ENCODE measurements at regions not wholly inside any gene's neighbourhood (a gene's known extent, or its start where the extent isn't known, plus 50 kb on each side); places are given as distances from the start of the nearest gene placed in this dataset.
"Not testable (repeated sequence)": the region's sequence is repeated elsewhere in the genome, so short reads cannot be mapped to it uniquely, and the experiment has no call there.

- DNase-seq (ENCODE audit: low spot score in 2 of 2); in situ Hi-C loops (cut with MboI; ENCODE audit: low sequenced_read_pairs): not testable (repeated sequence)
Observed at GRCh38 chr7:32747443-32748148, 144.0 kb downstream of the KBTBD2 start.

GRCh38 chr7:32741853-32742476 is 149.6 kb downstream of the KBTBD2 start:
- H3K4me1 ChIP-seq; H3K36me3 ChIP-seq (replicated peaks); H3K27me3 ChIP-seq (ENCODE audit: low read depth); H3K4me3 ChIP-seq; DNase-seq (ENCODE audit: low spot score in 2 of 2); in situ Hi-C loops (cut with MboI; ENCODE audit: low sequenced_read_pairs); H3K9me3 ChIP-seq: not testable (repeated sequence)

More at GRCh38 chr7:32747443-32748148, 144.0 kb downstream of the KBTBD2 start:
- H3K4me1 ChIP-seq; H3K9me3 ChIP-seq; H3K27me3 ChIP-seq (ENCODE audit: low read depth); H3K36me3 ChIP-seq (replicated peaks); H3K4me3 ChIP-seq: not testable (repeated sequence)

DNA sequence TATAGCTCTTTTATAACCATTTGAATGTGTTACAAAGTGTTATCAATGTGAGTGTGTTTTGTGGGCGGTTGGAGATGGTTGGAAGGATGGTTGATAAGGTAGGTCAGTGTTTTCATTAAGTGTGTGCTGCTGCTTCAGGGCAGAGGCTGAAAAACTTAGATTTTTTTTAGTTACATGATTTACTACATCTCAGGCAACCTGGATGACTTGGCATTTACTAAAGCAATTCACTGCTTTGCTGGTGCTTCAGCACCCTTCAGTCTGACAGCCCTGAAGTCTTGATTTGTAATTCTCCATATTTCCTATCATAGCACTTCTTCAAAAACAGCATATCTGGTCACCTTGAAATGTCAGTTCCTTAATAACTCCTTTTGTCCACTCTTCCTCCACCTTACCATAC is 151.8 kb downstream of the KBTBD2 start:
- DNase-seq (ENCODE audit: low spot score in 2 of 2); H3K27me3 ChIP-seq (ENCODE audit: low read depth); H3K4me3 ChIP-seq; H3K36me3 ChIP-seq (replicated peaks); H3K9me3 ChIP-seq; H3K4me1 ChIP-seq; in situ Hi-C loops (cut with MboI; ENCODE audit: low sequenced_read_pairs): not testable (repeated sequence)

GRCh38 chr7:32738390-32738789 is 153.2 kb downstream of the KBTBD2 start:
- H3K4me3 ChIP-seq; H3K4me1 ChIP-seq; H3K9me3 ChIP-seq; H3K27me3 ChIP-seq (ENCODE audit: low read depth); H3K36me3 ChIP-seq (replicated peaks); in situ Hi-C loops (cut with MboI; ENCODE audit: low sequenced_read_pairs); DNase-seq (ENCODE audit: low spot score in 2 of 2): not testable (repeated sequence)

DNA sequence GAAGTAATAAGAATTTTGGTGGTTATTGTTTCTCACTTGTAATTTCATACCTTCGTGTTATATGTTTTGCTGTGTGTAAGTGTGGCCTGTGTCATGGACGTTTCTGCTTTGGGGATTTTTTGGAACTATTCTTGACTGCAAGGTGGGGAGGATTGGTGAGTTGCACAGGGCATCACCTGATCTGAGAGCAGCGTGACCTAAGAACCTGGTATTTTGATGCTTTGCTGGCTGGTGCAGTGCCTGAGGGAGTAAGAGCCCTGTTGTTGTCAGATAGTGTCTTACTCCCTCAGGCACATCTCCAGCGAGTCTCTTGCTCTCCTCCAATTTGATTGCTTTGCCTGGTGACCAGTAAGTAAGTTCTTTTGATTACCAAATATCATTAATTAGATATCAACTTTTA is 158.8 kb downstream of the KBTBD2 start:
- H3K4me1 ChIP-seq; in situ Hi-C loops (cut with MboI; ENCODE audit: low sequenced_read_pairs); H3K4me3 ChIP-seq; H3K36me3 ChIP-seq (replicated peaks); DNase-seq (ENCODE audit: low spot score in 2 of 2); H3K27me3 ChIP-seq (ENCODE audit: low read depth); H3K9me3 ChIP-seq: not testable (repeated sequence)

GRCh38 chr7:32729335-32729675 is 162.3 kb downstream of the KBTBD2 start:
- in situ Hi-C loops (cut with MboI; ENCODE audit: low sequenced_read_pairs); H3K9me3 ChIP-seq; H3K4me1 ChIP-seq; DNase-seq (ENCODE audit: low spot score in 2 of 2); H3K27me3 ChIP-seq (ENCODE audit: low read depth); H3K36me3 ChIP-seq (replicated peaks): not testable (repeated sequence)
- H3K4me3 ChIP-seq = peak overlapping the region; percentile 50

GRCh38 chr7:32728412-32729334 is 162.9 kb downstream of the KBTBD2 start:
- H3K27me3 ChIP-seq (ENCODE audit: low read depth); H3K4me1 ChIP-seq; H3K36me3 ChIP-seq (replicated peaks); in situ Hi-C loops (cut with MboI; ENCODE audit: low sequenced_read_pairs); H3K9me3 ChIP-seq: not testable (repeated sequence)
- peak overlapping the region; percentile 50 for H3K4me3 ChIP-seq
- DNase-seq (ENCODE audit: low spot score in 2 of 2) = peak; percentile 51 to 80

DNA sequence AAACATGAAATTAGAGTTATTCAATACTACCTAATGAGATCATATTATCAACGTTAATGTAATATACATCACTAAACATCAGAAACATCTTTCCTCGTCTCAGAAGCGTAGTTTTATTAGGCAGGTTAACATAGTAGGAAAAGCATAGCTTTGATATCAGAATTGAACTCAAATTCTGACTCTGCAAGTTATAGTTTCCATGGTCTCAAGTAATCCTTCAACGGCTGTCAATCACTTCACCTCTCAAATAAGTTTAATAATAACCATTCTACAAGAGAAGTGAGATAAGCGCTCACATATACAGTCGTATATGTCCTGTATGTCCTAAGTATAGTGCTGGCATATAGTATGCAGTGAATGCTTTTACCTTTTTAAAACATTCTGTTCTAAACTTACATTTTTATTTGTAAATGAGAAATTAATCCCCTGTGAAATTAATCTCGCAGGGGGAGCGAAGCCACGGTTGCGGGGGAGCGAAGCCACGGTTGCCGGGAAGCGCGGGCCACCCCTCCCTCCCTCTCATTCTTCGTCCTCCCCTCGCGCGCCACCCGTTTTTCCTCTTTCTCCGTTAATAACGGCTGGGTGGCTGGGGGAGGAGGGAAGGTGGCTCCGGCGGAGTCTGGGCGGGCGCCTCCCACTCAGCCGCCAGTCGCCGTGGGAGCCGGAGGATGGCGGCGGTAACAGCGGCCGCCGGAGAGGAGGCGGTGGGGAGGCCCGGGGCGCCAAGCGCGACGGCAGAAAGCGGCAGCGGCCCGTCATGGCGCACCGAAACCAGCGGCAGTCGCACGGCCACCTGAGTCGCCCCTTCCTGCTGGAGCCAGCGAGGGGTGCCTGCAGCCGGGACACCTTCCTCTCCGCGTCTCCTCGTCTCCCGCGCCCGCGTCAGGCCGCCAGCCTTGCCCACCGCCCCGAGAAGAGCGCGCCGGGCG is 163.8 kb downstream of the KBTBD2 start:
- H3K36me3 ChIP-seq (replicated peaks); H3K27me3 ChIP-seq (ENCODE audit: low read depth); H3K4me1 ChIP-seq; H3K9me3 ChIP-seq; in situ Hi-C loops (cut with MboI; ENCODE audit: low sequenced_read_pairs): not testable (repeated sequence)
- H3K4me3 ChIP-seq = peak overlapping the region; percentile 50
- DNase-seq (ENCODE audit: low spot score in 2 of 2) = peak; percentile 8 to 55

DNA sequence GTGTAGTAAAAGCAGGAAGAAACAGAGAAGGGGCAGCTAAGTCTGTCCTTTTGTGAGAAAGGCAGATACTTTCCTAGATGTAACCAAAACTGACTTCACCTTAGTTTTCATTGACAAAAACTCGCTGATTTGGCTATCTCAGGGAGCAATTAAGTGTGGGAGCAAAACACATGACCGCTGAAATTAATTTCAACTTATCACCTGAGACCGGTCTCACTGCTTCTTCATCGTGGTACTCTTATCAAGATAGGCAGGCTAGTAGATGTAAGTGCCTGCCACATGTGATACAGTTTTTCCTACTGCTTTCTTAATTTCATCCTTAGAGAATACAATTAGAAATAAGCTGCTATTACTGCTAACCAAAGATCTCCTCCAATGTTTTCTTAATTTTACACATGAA is 168.7 kb downstream of the KBTBD2 start:
- H3K4me1 ChIP-seq; DNase-seq (ENCODE audit: low spot score in 2 of 2); H3K27me3 ChIP-seq (ENCODE audit: low read depth); in situ Hi-C loops (cut with MboI; ENCODE audit: low sequenced_read_pairs); H3K36me3 ChIP-seq (replicated peaks); H3K9me3 ChIP-seq; H3K4me3 ChIP-seq: not testable (repeated sequence)

- H3K4me3 ChIP-seq = no peak overlapping the region
- no peaks in the 10 kb centered on the region; the same call in 1 of the 2 replicates for H3K4me1 ChIP-seq
- in situ Hi-C loops (cut with MboI; ENCODE audit: low sequenced_read_pairs) = no loop called here
- no peaks in the 10 kb centered on the region for H3K36me3 ChIP-seq (replicated peaks)
- H3K27me3 ChIP-seq (ENCODE audit: low read depth) = no peaks in the 10 kb centered on the region
- DNase-seq (ENCODE audit: low spot score in 2 of 2) = no peak
- H3K9me3 ChIP-seq = no peaks in the 10 kb centered on the region
Observed at GRCh38 chr7:32694182-32694581, 197.4 kb downstream of the KBTBD2 start.

- H3K36me3 ChIP-seq (replicated peaks); H3K4me1 ChIP-seq; DNase-seq (ENCODE audit: low spot score in 2 of 2); H3K4me3 ChIP-seq; H3K9me3 ChIP-seq; H3K27me3 ChIP-seq (ENCODE audit: low read depth); in situ Hi-C loops (cut with MboI; ENCODE audit: low sequenced_read_pairs): not testable (repeated sequence)
Observed at GRCh38 chr7:32691965-32692815, 196.9 kb downstream of the AVL9 start.

GRCh38 chr7:32688092-32688491 is 192.8 kb downstream of the AVL9 start:
- in situ Hi-C loops (cut with MboI; ENCODE audit: low sequenced_read_pairs); DNase-seq (ENCODE audit: low spot score in 2 of 2): not testable (repeated sequence)

GRCh38 chr7:32681174-32681518 is 185.9 kb downstream of the AVL9 start:
- in situ Hi-C loops (cut with MboI; ENCODE audit: low sequenced_read_pairs) = no loop called here
- Histone ChIP-seq H3K4me3 (no peak overlapping the region), H3K36me3 (replicated peaks) (no peaks in the 10 kb centered on the region), H3K4me1 (no peaks in the 10 kb centered on the region), H3K9me3 (no peaks in the 10 kb centered on the region), H3K27me3 (ENCODE audit: low read depth) (no peaks in the 10 kb centered on the region)
- DNase-seq (ENCODE audit: low spot score in 2 of 2) = no peak

More at GRCh38 chr7:32688092-32688491, 192.8 kb downstream of the AVL9 start:
- not testable (repeated sequence) for H3K4me1 ChIP-seq; H3K27me3 ChIP-seq (ENCODE audit: low read depth); H3K36me3 ChIP-seq (replicated peaks); H3K4me3 ChIP-seq; H3K9me3 ChIP-seq

All from HAP-1 (cell line).